Fibroblast of skin of right quadriceps (primary cell): ENCODE measurements at regions not wholly inside any gene's neighbourhood (a gene's known extent, or its start where the extent isn't known, plus 50 kb on each side); places are given as distances from the start of the nearest gene placed in this dataset.
"Not testable (repeated sequence)": the region's sequence is repeated elsewhere in the genome, so short reads cannot be mapped to it uniquely, and the experiment has no call there.

ENCODE experiments used
- DNase-seq: peaks from one replicate; pipeline ENCODE4 v3.0.0-alpha.2; 2013

GRCh38 chr7:8938044-8938805 is 504.8 kb downstream of the NXPH1 start:
- DNase-seq, result no peak

GRCh38 chr7:8939446-8939845 is 506.0 kb downstream of the NXPH1 start:
- DNase-seq, result no peak

DNA sequence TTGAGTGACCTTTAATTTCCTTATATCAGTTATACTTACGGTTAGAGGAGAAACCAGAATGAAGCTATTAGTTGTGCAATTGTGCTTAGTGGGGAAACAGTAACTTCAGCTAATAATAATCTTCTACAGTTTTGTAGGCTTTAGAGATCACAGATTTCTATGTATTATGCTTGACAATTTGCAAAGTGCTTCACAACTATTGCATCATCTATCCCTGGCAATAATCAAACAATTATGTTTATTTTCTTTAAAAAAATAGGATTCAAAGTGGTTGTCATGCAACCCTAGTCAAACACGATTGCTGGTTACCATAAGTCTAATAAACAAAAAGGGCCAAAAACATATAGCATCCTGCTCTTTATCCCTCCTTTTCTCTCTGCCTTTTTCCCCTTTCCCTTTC is 530.3 kb downstream of the NXPH1 start:
- DNase-seq, result no peak

DNA sequence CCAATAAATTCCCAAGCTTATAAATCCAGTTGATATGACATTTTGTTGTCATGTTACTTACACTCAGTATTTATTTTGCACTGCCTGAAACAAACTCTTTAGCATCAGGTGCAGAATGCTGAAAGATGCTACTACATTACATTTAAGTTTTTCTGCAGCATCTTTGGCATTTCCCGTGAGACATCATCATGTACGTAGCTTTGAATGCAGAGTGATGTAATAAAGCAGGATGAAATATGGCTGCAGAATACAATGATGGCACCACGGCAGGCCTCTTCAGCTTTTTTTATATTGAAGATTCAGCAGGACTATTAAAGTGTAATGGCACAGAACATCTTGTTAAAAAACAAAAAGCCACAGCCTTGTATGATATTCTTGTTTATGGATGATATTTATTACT is 531.8 kb downstream of the NXPH1 start:
- no peak for DNase-seq

DNA sequence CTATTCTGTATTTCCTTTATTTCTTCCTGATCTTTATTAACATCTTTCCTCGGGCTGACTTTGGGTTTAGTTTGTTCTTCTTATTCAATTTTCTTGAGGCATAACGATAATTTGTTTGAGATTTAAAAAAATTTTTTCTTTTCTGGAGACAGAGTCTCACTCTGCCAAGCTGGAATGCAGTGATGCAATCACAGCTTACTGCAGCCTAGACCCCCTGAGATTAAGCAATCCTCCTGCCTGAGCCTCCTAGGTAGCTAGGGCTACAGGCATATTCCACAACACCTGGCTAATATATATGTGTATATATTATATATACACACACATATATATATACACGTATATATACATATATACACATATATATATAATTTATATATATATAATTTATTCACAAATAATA is 540.2 kb downstream of the NXPH1 start:
- no peak for DNase-seq

DNA sequence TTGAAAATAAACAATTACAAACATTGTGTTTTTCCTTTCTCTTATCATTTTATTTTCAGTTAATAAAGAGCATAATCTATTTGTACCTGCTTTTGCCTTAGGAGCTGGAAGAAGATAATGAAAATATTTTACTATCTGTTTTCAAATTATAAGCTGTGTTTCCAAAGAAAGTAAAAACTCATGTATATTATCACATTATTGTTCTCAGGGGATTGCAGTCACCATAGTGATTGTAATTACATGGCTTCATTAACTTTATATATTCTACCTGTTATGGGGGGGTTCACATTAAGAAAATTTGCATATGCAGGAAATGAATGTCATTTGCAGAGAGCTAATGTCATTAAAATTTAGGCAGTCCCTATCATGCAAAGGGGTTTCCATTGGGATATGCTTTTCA is 542.3 kb downstream of the NXPH1 start:
- no peak for DNase-seq

DNA sequence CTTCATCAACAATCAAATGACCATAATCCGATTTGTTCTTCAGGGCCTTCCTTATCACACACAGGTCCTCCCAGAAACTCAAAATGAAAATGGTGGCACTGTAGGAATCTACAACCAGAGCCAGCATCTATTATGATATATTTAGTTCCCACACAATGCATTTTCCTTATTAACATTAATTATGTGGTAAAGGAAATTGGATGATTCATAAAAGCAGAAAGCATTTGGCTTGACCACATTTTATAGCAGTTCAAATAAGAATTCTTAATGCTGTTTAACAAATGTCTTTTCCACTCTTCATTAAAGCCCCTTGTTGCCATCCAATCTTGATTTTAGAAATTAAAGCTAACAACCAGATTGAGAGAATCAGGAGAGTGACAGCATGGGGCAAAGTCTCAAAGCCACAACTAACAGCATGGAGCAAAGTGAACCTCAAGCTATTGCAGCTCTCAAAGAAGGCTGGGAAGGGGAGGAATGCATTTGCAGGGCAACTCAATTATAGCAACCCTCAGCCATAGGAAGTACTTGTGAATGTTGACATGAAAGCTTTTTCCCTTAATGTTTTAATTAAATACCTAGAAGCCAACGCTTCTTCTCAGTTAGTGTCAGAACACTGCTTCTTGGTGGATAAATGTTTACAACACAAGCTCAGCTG is 549.1 kb downstream of the NXPH1 start:
- DNase-seq, result no peak

- no peak for DNase-seq
These were observed 551.8 kb downstream of the NXPH1 start for GRCh38 chr7:8985255-8985654.

GRCh38 chr7:8988267-8988666 is 554.9 kb downstream of the NXPH1 start:
- no peak for DNase-seq

- no peak for DNase-seq
These were observed 557.8 kb downstream of the NXPH1 start for GRCh38 chr7:8991159-8991558.

DNA sequence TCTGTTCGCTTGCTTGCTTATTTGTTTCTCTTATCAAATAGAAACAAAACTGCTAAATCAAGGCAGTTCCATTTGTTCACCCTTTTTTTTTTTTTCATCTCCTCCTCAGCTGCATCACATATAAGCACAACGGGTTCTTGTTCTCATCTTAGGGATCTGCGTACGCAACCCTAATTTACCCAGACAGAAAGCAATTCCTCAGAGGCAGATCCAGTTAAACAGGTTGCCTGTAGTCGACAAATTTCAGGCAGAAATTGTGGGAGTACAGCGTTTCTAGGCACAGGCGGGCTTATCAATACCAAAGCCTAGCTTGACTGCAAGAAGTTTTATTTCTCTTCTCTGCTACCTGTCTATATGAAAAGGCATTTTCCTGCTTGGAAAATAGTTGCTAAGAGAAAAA is 565.4 kb downstream of the NXPH1 start:
- DNase-seq, result no peak

- no peak for DNase-seq
These were observed 580.5 kb downstream of the NXPH1 start for GRCh38 chr7:9013940-9014339.

DNA sequence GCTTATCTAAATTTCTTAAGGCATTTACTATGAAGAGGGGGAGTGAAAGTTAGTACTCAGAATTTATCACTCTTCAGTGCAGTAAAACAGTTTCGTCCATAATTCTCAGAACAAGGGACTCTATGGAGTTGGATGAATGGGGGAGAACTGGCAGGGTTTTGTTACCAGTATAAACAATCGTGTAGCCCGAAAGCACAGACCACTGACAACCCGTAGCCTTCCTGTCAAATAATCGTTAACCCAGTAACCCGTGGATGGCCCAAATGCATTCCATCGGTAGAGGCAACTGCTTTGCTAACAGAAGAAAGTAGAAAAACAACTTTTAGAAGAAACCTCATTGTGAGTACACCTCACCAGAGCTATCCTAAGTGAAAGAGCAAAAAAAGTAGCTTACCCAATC is 583.9 kb downstream of the NXPH1 start:
- no peak for DNase-seq

DNA sequence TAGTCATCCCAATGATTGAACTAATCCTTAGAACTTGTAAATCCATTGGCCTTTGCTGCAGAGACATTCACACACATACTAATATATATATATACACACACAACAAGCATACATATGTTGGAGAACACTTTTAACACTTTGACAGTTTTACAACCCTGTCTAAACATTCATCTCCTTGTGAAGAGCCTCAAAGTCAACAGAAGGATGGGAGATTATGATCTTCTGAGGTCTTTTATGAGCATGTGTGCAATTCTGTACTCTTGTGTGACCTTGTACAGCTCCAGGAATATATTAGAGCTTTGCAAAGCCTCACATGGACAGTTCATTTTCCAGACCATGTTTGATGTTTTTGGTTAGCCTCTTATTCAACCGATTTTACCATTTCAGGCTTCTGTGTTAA is 589.0 kb downstream of the NXPH1 start:
- no peak for DNase-seq

- DNase-seq, result no peak
These were observed 590.4 kb downstream of the NXPH1 start for GRCh38 chr7:9023675-9024294.

DNA sequence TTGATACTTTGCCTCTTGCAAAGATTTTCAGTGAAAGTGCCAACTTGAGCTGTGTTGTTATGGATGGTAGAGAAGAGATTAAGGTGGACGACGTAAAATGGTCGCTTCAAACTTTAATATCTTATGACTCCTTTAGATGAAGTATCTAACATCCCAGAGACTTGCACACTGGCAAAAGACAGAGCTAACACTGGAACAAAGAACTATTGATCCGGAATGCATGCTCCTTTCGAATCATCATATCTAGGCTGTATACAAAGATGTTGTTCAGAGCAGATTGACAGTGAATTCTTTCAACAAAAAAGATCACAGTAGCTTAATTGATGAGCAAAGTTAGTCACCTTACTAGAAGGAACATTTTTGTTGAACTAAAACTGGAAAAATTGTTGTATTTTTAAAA is 592.7 kb downstream of the NXPH1 start:
- no peak for DNase-seq

DNA sequence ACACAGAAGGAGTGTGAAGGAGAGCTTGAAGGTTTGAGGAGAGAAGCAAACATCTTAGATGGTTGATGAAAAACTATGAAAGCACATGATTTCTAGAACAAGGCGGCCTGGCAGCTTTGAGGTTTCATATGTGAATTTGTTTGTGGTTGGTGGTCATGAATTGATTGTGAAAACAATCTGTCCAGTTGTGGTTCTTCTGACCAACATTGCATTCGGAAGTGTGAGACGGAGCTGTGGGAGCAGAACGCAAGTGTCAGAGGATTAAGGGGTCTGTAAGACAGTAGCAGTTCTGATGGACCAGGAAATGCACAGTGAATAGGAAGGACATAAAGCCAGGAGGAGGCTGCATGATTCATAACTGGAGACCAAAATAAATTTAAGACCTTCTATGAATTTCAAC is 594.6 kb downstream of the NXPH1 start:
- no peak for DNase-seq

GRCh38 chr7:9029681-9030530 is 596.5 kb downstream of the NXPH1 start:
- no peak for DNase-seq

GRCh38 chr7:9030976-9031375 is 597.6 kb downstream of the NXPH1 start:
- no peak for DNase-seq

DNA sequence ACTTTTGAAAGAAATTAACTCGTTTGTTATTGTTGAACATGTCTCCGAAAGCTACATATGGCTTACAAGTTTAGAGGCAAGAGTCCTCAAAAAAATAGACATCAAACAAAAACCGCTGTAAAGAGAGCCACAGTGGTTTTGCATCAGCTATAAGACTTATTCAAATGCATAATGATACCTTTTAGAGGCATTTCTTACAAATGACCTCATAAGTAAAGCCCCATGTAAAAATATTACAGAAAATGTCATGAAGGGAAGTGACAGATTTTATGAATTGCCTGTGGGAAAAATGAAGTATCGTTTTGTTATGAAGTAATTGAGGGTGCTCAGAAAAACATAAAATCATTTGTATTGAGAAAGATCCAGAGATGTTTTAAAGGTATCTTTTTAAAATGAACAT is 598.0 kb downstream of the NXPH1 start:
- DNase-seq, result no peak

GRCh38 chr7:9036080-9036479 is 602.7 kb downstream of the NXPH1 start:
- no peak for DNase-seq

DNA sequence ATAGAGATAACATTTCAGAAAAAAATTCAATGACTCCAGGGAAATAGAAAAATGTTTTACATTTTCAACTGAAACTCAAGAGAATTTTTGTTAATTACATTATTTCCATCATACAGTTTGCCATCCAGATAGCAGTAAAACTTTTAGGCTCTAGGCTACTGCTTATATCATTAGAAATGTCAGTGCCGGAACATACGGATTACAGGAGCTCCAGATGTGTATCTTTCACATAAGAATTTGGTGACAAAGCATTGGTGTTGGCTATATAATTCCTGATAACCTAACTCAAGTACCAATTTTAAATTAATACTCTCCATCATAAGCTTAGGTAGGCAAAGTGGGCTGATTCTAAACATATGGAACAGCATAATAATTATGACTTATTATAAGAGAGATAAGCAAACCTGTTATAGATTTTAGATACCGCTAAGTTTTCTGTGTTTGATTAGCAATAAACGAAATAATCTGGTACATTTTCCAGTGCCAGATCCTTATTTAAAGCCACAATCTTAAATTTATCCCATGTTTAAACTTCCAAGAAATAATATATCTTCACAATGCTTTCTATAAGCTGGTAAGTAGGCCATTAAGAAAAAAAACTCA is 637.9 kb downstream of the NXPH1 start:
- DNase-seq, result no peak

GRCh38 chr7:9075774-9076173 is 642.4 kb downstream of the NXPH1 start:
- DNase-seq, result not testable (repeated sequence)
